HG03442 (cell line): ENCODE measurements at regions not wholly inside any gene's neighbourhood (a gene's known extent, or its start where the extent isn't known, plus 50 kb on each side); places are given as distances from the start of the nearest gene placed in this dataset.
"Not testable (repeated sequence)": the region's sequence is repeated elsewhere in the genome, so short reads cannot be mapped to it uniquely, and the experiment has no call there.

Experiments
- ATAC-seq: cut with Tn5 transposase; IDR thresholded peaks from one replicate; pipeline ENCODE4 v1.9.1; 2021; ENCODE audit warnings: mild to moderate bottlenecking, moderate library complexity; ENCODE audit not compliant: unreplicated experiment

GRCh38 chr2:122570641-122571040 lies 815.2 kb downstream of the TSN start:
- no peak for ATAC-seq

- not testable (repeated sequence) for ATAC-seq
These were observed 816.0 kb downstream of the TSN start for GRCh38 chr2:122571471-122571870.

- no peak for ATAC-seq
These were observed 819.6 kb downstream of the TSN start for GRCh38 chr2:122575076-122575475.

GRCh38 chr2:122583159-122583917 lies 827.9 kb downstream of the TSN start:
- no peak for ATAC-seq

GRCh38 chr2:122590524-122590923 lies 835.1 kb downstream of the TSN start:
- ATAC-seq = no peak

GRCh38 chr2:122595065-122595464 lies 839.6 kb downstream of the TSN start:
- ATAC-seq = no peak

- no peak for ATAC-seq
These were observed 841.1 kb downstream of the TSN start for GRCh38 chr2:122596598-122596997.

GRCh38 chr2:122598784-122599183 lies 843.3 kb downstream of the TSN start:
- no peak for ATAC-seq

GRCh38 chr2:122610948-122611609 lies 855.6 kb downstream of the TSN start:
- ATAC-seq = no peak

GRCh38 chr2:122622934-122623333 lies 867.5 kb downstream of the TSN start:
- ATAC-seq = no peak

- no peak for ATAC-seq
These were observed 871.9 kb downstream of the TSN start for GRCh38 chr2:122627388-122627787.

- ATAC-seq = no peak
These were observed 878.8 kb downstream of the TSN start for GRCh38 chr2:122634256-122634655.

GRCh38 chr2:122634920-122635319 lies 879.5 kb downstream of the TSN start:
- no peak for ATAC-seq

GRCh38 chr2:122635686-122636085 lies 880.2 kb downstream of the TSN start:
- ATAC-seq = no peak

GRCh38 chr2:122636097-122636496 lies 880.6 kb downstream of the TSN start:
- ATAC-seq = no peak

- no peak for ATAC-seq
These were observed 883.7 kb downstream of the TSN start for GRCh38 chr2:122639176-122639575.

GRCh38 chr2:122639711-122640110 lies 884.3 kb downstream of the TSN start:
- ATAC-seq = no peak

GRCh38 chr2:122643725-122644329 lies 888.4 kb downstream of the TSN start:
- ATAC-seq = no peak

GRCh38 chr2:122651236-122651635 lies 895.8 kb downstream of the TSN start:
- no peak for ATAC-seq

GRCh38 chr2:122651780-122652179 lies 896.3 kb downstream of the TSN start:
- no peak for ATAC-seq

GRCh38 chr2:122652670-122653069 lies 897.2 kb downstream of the TSN start:
- ATAC-seq = no peak

- ATAC-seq = no peak
These were observed 901.0 kb downstream of the TSN start for GRCh38 chr2:122656403-122656802.
